Thoracic aorta (tissue), 2 donors: ENCODE measurements at regions not wholly inside any gene's neighbourhood (a gene's known extent, or its start where the extent isn't known, plus 50 kb on each side); places are given as distances from the start of the nearest gene placed in this dataset.

Experiments used
- ATAC-seq: fragments of 150-250 bp; one replicate; pipeline ENCODE4 v1.8.0; 2017; ENCODE audit warnings: low read depth; ENCODE audit not compliant: insufficient number of reproducible peaks, low FRiP score
- DNase-seq: peaks from one replicate; pipeline ENCODE4 v3.0.0-alpha.2; 2020; ENCODE audit warnings: low spot score
- H3K27ac ChIP-seq, 2 donors: fragments of 200-600 bp; sonication (generic); 1 replicate in 1 of 2; 2 replicates in 1 of 2; pipeline ENCODE4 v1.5.1; 2016; ENCODE audit warnings: mild to moderate bottlenecking in 2 of 2, moderate library complexity in 2 of 2
- H3K27me3 ChIP-seq: fragments of 200-600 bp; sonication (generic); replicated peaks from 2 replicates; pipeline ENCODE4 v1.6.0; 2016; ENCODE audit warnings: mild to moderate bottlenecking; ENCODE audit not compliant: insufficient read depth
- H3K36me3 ChIP-seq: fragments of 200-600 bp; sonication (generic); one replicate; pipeline ENCODE4 v1.5.1; 2016
- H3K4me1 ChIP-seq, 2 donors: fragments of 200-600 bp; sonication (generic); 1 replicate in 1 of 2; 2 replicates in 1 of 2; pipeline versions ENCODE4 v1.5.1 to v1.6.0; 2016; ENCODE audit warnings: low read depth in 2 of 2, mild to moderate bottlenecking in 1 of 2; ENCODE audit not compliant: control insufficient read depth in 1 of 2
- H3K4me3 ChIP-seq: fragments of 200-600 bp; sonication (generic); 2 replicates; pipeline ENCODE4 v1.5.1; 2016; ENCODE audit warnings: mild to moderate bottlenecking
- H3K9me3 ChIP-seq: fragments of 200-600 bp; sonication (generic); 2 replicates; pipeline ENCODE4 v1.5.1; 2016
- CTCF ChIP-seq: fragments of 200-600 bp; sonication (generic); IDR thresholded peaks from one replicate; pipeline ENCODE4 v1.5.1; 2019; ENCODE audit warnings: antibody characterized with exemption

GRCh38 chr2:120883607-120884440 lies 148.2 kb downstream of the GLI2 start:
- no peaks in the 10 kb centered on the region for H3K9me3 ChIP-seq
- no peak overlapping the region for H3K27ac ChIP-seq
- ATAC-seq: no peak
- no peak overlapping the region for H3K4me3 ChIP-seq
- no peak for TF ChIP-seq CTCF
- no peaks in the 10 kb centered on the region for H3K36me3 ChIP-seq
- no peaks in the 10 kb centered on the region for H3K27me3 ChIP-seq
- peaks cover 0 to 15% of the 10 kb centered on the region in 2 donors for H3K4me1 ChIP-seq
- DNase-seq: no peak

GRCh38 chr2:120884472-120885290 lies 149.0 kb downstream of the GLI2 start:
- H3K27me3 ChIP-seq: no peaks in the 10 kb centered on the region
- no peak overlapping the region for H3K27ac ChIP-seq
- no peak for DNase-seq
- H3K4me3 ChIP-seq: no peak overlapping the region
- no peaks in the 10 kb centered on the region for H3K9me3 ChIP-seq
- no peaks in the 10 kb centered on the region for H3K36me3 ChIP-seq
- ATAC-seq: no peak
- H3K4me1 ChIP-seq: peaks cover 0 to 9% of the 10 kb centered on the region in 2 donors
- TF ChIP-seq CTCF: no peak

- H3K4me3 ChIP-seq: no peak overlapping the region
- H3K27ac ChIP-seq: no peak overlapping the region
- no peak for ATAC-seq
- no peaks in the 10 kb centered on the region for H3K27me3 ChIP-seq
- no peaks in the 10 kb centered on the region for H3K36me3 ChIP-seq
- H3K9me3 ChIP-seq: no peaks in the 10 kb centered on the region
- no peak for TF ChIP-seq CTCF
- H3K4me1 ChIP-seq: peaks cover 0 to 9% of the 10 kb centered on the region in 2 donors
- no peak for DNase-seq
Observed at GRCh38 chr2:120885321-120885720, 149.7 kb downstream of the GLI2 start.

- H3K4me1 ChIP-seq: peaks cover 0 to 9% of the 10 kb centered on the region in 2 donors
- H3K27ac ChIP-seq: no peak overlapping the region
- H3K4me3 ChIP-seq: no peak overlapping the region
- no peaks in the 10 kb centered on the region for H3K36me3 ChIP-seq
- no peaks in the 10 kb centered on the region for H3K9me3 ChIP-seq
- no peaks in the 10 kb centered on the region for H3K27me3 ChIP-seq
- DNase-seq (no peak), ATAC-seq (no peak)
- TF ChIP-seq CTCF: no peak
Observed at GRCh38 chr2:120885749-120886148, 150.1 kb downstream of the GLI2 start.

- ATAC-seq: no peak
- H3K9me3 ChIP-seq: no peaks in the 10 kb centered on the region
- no peak for TF ChIP-seq CTCF
Observed at GRCh38 chr2:120886534-120887319, 151.1 kb downstream of the GLI2 start.

More at GRCh38 chr2:120886534-120887319, 151.1 kb downstream of the GLI2 start:
- Histone ChIP-seq H3K27ac (no peak overlapping the region), H3K4me3 (no peak overlapping the region), H3K27me3 (no peaks in the 10 kb centered on the region), H3K4me1 (peaks cover 0 to 9% of the 10 kb centered on the region in 2 donors), H3K36me3 (no peaks in the 10 kb centered on the region)
- no peak for DNase-seq
